CD4-positive, alpha-beta T cell treated with Interleukin-21 for 1 hour (primary cell): ENCODE measurements at regions not wholly inside any gene's neighbourhood (a gene's known extent, or its start where the extent isn't known, plus 50 kb on each side); places are given as distances from the start of the nearest gene placed in this dataset.

Experiments
- DNase-seq: peaks from one replicate; pipeline ENCODE4 v3.0.0-alpha.2; 2020

DNA sequence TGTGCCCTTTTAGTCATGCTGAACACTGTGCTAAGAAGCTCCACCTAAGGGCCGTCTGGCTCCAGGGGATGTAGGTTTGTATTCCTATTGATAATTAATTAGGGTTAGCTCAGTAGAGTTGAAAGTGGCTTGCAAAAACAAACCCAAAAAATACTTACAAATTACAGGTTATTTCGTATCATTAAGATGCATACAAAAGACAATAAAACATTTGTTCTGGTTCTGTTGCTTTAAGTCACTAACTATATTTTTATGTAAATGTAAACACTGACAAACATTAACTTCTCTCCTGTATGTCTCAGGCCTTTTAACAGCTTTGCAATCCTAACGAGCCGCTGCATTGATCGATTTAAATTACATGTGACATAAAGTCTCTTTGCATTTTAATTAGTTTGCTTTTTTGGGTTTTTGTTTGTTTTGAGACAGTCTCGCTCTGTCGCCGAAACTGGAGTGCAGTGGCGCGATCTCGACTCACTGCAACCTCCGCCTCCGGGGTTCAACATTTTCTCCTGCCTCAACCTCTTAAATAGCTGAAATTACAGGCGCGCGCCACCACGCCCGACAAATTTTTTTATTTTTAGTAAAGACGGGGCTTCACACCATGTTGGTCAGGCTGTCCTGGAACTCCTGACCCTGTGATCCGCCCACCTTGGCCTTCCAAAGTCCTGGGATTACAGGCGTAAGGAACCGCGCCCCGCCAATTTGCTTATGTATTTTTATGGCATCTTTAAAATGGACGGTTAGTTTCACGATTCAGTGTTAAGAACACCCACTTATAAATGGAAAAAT lies 110.9 kb downstream of the HFE start:
- DNase-seq, result peak; percentile 44

DNA sequence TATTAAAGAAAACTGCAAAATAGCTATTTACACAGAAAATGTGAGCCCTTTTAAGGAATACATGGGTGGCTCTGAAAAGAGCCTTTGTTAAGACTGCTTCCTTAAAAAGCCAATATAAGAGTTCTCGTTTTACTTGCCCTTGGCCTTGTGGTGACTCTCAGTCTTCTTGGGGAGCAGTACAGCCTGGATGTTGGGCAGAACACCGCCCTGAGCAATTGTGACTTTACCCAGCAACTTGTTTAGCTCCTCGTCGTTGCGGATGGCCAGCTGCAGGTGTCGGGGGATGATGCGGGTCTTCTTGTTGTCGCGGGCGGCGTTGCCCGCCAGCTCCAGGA lies 111.5 kb downstream of the HFE start:
- DNase-seq, result no peak

DNA sequence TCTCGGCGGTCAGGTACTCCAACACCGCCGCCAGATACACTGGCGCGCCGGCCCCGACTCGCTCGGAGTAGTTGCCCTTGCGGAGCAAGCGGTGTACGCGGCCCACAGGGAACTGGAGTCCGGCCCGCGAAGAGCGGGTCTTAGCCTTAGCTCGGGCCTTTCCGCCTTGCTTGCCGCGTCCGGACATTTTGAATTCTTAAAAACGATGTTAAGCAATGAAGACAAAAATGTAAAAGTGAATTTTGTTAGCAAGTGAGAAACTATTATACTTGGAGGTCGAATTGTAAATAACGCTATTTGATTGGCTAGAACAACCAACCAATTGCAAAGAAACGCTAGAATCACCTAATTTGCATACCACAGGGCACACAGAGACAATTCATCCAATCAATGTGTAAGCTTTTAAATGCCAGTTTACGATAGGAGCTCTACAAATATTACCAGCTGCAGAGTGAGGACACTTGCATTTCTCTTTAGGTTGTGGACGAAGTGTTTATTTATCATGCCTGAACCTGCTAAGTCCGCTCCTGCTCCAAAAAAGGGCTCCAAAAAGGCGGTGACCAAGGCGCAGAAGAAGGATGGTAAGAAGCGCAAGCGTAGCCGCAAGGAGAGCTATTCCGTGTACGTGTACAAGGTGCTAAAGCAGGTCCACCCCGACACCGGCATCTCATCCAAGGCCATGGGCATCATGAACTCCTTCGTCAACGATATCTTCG lies 112.0 kb downstream of the HFE start:
- peak; percentile 96 for DNase-seq

DNA sequence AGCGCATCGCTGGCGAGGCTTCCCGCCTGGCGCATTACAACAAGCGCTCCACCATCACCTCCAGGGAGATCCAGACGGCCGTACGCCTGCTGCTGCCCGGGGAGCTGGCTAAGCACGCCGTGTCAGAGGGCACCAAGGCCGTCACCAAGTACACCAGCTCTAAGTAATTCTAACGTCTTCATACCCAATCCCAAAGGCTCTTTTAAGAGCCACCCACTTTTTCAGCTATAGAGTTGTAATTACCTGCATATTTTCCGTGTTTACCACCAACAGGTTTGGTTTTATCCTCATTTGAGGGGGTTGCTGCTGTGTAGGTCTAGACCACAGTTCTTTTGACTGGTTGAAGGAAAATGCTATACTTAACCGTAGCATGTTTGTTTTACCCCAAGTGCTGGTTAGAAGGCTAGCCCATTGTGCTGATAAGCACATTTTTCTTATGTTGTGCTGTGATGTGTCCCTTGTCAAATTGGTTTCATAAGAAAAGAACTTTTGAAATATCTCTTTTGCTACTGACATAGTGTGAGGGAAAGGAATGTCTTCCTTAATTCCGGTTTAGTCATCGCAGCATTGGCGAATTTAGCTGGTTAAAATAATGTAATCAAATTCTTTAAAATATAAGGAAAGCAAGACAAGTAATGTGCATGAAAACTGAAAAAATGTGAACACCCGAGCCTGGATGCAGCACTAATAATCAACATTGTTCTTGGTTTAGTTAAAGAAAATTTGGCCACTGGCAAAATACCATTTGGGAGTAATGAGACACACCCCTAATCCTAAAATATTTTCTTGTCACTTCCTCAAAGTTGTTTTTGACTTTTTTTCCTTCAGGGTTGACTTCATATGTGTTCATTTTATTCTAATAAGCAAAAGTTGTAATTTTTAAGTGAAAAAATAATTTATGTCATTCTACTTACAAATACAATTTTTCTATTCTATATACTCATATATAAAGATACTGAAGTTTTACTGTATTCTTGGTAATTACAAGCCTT lies 112.8 kb downstream of the HFE start:
- no peak for DNase-seq

DNA sequence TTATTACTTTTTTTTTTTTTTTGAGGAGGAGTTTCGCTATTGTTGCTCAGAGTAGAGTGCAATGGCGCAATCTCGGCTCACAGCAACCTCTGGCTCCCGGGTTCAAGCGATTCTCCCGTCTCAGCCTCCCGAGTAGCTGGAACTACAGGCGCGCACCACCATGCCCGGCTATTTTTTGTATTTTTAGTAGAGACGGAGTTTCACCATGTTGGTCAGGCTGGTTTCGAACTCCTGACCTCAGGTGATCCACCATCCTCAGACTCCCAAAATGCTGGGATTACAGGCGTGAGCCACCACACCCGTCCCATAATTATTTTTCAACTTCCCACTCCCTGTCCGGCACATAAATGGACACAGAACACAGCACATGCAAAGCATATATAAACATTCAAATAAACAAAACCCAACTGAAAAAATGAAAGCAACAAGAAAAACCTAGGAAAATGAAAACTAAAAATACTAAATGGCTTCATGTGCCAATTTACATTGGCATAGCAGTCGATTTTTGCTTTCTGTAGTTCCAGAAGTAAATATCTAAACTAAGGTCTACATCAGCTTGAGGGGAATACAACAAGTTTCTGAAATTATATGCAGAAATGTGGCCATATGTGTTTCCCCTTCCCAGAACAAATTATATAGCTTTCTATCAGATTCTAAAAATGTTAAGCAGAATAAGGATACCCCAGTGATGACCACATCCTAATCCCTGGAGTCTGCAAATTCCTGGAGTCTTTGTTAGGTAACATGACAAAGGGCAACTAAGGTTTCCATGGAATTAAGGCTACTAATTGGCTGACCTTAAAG lies 113.9 kb downstream of the HFE start:
- no peak for DNase-seq

- no peak for DNase-seq
Measured at GRCh38 chr6:26202201-26202611, 115.0 kb downstream of the HFE start.

DNA sequence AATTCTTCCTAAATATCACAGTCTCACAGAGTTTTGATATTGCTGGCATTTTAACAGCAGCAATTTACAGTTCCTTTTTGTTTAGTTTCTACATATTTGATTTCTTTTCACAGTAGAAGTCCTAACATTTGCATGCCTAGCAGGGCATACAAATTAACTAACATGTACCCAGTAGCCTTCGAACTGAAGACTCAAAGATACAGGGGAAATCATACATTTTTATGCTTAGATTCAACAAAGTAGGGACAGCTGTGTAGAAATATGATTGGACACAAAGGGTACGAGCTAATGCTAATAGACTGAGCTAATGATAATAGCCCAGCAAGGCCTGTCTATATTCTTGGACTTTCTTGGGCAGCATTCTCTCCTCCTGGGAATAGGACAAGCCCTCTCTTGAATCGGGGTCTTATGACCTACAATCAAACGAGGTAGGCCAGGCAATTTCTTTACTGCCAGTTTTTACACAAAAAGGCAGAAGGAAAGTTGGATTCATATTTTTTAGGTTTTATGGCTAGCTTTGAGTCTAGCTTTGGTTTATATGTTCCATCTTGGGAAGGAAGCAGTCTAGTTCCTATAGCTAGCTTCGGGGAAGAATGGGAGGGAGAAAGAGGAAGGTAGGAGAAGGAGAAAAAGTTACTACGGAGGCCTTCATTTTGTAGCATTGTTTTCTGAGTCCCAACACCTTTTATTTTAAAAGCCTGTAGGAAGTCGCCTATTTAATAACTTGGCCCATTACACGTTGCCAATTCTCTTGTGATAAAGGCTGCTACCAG lies 115.8 kb downstream of the HFE start:
- DNase-seq, result no peak

DNA sequence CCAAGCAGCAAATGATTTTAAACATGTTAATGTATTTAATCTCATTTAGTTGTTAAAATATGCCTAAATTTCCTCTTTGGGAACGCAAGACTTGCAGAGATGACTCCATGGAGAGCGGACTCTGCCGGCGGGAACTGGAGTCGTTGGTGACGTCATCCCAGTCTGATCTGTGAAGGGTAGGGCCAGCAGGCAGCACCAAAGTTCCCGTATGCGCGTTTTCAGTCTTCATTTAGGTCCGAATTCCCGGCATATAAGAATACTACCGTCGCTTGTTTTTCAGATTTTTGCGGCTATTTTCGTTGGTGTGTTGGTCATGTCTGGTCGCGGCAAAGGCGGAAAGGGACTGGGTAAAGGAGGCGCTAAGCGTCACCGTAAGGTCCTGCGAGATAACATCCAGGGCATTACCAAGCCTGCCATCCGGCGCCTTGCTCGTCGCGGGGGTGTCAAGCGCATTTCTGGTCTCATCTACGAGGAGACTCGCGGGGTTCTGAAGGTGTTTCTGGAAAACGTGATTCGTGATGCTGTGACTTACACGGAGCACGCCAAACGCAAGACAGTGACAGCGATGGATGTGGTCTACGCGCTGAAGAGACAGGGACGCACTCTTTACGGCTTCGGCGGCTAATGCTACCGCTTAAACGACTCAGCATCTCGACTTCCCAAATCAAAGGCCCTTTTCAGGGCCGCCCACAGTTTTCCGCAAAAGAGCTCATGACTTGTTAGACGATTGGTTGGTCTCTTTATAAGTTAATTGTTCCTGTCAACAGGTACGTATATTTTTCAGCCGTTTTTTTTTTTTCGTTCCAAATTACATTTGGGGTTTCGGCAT lies 117.3 kb downstream of the HFE start:
- peak; percentile 97 for DNase-seq

DNA sequence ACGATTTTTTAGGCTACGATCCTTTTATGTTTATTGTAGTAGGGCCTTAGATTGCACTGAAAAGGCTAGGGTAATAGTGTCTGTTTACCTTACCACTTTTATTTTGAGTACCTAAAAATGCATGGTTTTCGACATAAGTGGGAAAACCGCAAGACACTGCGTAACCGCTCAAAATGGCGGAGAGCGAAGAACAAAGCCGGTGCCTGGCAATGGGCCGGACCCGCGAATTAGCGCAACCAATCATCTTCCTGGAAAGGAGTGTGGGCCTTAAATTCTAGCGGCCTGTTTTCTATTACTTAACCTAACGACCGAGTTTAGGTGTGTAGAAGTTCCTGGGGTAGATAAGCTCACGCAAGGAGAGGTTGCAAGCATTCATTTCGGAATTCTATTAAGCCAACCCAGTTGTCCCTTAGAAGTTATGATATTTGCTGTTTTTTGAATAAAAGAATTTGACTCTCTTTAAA lies 118.0 kb downstream of the HFE start:
- DNase-seq, result peak; percentile 93

GRCh38 chr6:26205625-26206574 lies 118.7 kb downstream of the HFE start:
- DNase-seq, result no peak

DNA sequence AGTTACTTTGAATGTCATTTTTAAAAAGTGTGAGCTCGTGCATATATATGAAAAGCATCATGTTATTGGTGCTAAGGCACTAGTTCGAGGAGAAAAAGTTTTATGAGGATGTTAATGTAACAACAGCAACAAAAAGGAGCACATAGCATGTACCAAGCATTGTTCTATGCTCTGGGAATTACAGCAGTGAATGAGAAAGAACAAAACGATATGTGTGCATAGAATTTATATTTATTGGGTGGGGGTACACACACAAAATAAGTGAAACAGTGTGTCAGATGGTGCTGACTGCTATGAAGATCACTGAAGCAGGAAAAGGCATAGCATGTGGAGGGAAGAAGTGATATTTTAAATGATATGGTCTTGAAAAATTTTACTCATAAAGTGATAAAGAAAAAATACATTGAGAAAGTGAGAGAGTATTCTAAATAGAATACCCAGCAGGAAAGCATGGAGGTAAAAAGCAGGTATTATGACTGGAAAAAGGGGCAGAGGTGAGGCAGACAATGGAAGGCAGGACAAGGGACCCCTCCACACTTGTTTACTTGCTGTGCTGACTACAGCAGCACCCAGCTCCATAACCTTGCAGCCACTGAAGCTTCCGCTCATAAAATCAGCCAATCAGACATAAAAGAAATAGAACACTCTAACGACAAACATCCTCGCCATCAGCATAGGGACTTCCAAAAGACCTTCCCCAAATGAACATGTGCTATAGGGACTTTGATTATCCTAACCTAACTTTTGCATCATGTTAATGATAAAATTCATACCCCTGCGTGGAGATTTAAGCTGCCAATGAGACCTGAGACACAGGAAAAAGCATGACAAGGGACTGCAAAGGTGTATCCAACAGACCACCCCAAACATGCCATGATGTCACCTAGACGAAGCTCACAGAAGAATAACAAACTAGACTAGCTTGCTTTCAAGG lies 119.9 kb downstream of the HFE start:
- no peak for DNase-seq

DNA sequence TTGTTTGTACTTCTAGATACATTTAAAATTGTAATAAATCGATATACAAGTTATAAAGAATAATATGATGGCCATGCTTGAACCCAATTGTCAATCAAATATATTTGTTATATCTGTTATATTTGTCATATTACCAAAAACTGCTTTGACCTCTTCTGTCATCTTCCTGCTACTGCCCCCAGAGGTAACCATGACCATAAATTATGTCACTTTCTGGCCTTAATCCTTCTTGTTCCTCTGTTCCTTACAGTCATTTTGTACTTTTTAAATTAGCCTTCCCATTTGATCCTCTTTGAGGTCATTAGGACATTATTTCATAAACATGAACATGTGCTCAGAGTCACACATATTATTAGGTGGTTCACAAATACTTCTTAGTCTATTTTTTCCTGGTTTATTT lies 124.7 kb downstream of the HFE start:
- DNase-seq, result no peak

- no peak for DNase-seq
Measured at GRCh38 chr6:26213334-26214075, 126.3 kb downstream of the HFE start.

DNA sequence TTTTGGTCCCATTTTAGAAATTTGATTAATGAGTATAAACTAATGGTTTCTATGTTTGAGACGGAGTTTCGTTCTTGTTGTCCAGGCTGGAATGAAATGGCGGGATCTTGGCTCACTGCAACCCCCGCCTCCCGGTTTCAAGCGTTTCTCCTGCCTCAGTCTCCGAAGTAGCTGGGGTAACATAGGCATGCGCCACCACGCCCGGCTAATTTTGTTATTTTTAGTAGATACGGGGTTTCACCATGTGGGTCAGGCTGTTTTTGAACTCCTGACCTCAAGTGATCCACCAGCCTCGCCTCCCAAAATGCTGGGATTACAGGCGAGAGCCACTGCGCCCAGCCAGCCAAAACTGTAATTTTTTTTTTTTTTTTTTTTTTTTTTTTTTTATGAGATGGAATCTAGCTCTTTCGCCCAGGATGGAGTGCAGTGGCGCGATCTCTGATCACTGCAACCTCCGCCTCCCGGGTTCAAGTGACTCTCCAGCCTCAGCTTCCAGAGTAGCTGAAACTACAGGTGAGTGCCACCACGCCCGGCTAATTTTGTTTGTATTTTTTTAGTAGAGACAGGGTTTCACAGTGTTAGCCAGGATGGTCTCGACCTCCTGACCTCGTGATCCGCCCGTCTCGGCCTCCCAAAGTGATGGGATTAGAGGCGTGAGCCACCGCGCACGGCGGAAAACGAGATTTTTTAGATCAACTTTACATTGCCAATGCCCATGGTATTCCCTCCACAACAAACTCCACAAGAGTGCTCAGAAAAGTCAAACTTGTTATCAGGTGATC lies 127.8 kb downstream of the HFE start:
- peak; percentile 14 for DNase-seq

DNA sequence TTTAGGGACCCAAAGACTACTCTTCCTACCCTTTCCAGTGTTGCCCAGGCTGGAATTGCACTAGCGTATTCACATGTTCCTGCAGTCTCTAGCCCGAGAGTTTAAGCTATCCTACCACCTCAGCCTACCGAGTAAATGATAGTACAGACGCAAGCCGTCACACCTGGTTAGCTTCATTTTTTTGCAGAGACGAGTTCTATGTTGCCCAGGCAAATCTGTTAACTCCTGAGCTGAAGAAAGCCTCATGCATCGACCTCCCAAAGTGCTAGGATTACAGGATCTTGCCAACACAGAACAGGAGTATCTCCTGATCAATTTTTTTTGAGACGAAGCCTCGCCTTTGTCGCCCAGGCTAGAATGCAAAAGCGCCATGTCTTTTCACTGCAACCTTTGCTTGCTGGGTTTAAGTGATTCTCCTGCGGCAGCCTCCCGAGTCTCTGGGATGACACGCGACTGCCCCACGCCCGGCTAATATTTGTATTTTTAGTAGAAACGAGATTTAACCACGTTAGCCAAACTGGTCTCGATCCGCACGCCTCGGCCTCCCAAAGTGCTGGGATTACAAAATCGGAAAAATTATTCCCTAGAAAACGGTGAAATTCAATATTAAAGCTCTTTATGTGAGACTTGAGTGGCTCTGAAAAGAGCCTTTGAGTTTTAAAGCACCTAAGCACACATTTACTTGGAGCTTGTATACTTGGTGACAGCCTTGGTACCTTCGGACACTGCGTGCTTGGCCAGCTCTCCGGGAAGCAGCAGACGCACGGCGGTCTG lies 128.5 kb downstream of the HFE start:
- peak; percentile 39 for DNase-seq

DNA sequence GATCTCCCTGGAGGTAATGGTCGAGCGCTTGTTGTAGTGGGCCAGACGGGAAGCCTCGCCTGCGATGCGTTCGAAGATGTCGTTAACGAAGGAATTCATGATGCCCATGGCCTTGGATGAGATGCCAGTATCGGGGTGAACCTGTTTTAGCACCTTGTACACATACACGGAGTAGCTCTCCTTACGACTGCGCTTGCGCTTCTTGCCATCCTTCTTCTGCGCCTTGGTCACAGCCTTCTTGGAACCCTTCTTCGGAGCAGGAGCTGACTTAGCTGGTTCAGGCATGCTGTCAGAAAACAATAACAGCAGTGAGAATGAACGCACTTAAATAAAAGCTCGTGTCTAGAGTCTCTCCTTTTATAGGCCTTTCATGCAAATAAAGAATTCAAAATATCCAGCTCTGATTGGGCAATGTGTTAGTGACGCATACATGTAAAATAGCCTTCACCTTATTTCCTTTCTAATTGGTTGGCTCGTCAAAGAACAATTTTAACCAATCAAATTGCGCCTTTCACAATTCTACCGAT lies 129.2 kb downstream of the HFE start:
- peak; percentile 97 for DNase-seq
